GM10266 (cell line): ENCODE measurements at regions not wholly inside any gene's neighbourhood (a gene's known extent, or its start where the extent isn't known, plus 50 kb on each side); places are given as distances from the start of the nearest gene placed in this dataset.

Experiments used
- DNase-seq: peaks from one replicate; pipeline ENCODE4 v3.0.0; 2012; ENCODE audit errors: extremely low spot score
- TF ChIP-seq, protein P1 (sequence below): IDR thresholded peaks from 2 replicates; pipeline ENCODE4 v1.5.1; 2012; ENCODE audit warnings: mild to moderate bottlenecking, low read depth; ENCODE audit not compliant: control insufficient read depth, insufficient read depth; ENCODE audit errors: missing control alignments

GRCh38 chr1:69388044-69388443 is 179.7 kb upstream of the LRRC7 start:
- TF ChIP-seq, protein P1, sequence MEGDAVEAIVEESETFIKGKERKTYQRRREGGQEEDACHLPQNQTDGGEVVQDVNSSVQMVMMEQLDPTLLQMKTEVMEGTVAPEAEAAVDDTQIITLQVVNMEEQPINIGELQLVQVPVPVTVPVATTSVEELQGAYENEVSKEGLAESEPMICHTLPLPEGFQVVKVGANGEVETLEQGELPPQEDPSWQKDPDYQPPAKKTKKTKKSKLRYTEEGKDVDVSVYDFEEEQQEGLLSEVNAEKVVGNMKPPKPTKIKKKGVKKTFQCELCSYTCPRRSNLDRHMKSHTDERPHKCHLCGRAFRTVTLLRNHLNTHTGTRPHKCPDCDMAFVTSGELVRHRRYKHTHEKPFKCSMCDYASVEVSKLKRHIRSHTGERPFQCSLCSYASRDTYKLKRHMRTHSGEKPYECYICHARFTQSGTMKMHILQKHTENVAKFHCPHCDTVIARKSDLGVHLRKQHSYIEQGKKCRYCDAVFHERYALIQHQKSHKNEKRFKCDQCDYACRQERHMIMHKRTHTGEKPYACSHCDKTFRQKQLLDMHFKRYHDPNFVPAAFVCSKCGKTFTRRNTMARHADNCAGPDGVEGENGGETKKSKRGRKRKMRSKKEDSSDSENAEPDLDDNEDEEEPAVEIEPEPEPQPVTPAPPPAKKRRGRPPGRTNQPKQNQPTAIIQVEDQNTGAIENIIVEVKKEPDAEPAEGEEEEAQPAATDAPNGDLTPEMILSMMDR: no peak
- DNase-seq: no peak

GRCh38 chr1:69400128-69400527 is 167.6 kb upstream of the LRRC7 start:
- TF ChIP-seq, protein P1: no peak
- no peak for DNase-seq

GRCh38 chr1:69401879-69402278 is 165.8 kb upstream of the LRRC7 start:
- no peak for DNase-seq
- TF ChIP-seq, protein P1: no peak

DNA sequence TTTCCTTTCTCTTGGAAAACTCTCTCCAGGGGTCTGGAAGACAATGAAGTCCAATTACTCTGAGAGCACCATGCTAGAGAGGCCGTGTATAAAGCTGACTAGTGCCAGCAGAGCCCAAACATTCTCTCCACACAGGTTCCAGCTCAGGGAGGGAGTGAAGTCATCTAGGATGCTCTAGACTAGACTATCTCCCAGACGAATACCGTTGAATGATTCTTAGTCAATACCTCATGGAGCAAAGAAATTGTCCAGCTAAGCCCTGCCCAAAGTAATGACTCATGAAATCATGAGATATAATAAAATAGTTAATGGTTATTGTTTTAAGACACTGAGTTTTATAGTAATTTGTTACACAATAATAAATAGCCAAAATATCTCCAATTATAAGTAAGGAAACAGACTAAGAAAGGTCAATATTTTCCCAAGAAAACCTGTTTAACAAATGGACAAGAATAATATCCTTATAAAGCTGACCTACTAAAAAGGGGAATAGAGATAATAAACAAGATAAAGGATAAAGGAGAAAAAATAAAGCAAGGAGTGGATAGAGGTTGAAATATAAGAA is 163.9 kb upstream of the LRRC7 start:
- TF ChIP-seq, protein P1: no peak
- no peak for DNase-seq

DNA sequence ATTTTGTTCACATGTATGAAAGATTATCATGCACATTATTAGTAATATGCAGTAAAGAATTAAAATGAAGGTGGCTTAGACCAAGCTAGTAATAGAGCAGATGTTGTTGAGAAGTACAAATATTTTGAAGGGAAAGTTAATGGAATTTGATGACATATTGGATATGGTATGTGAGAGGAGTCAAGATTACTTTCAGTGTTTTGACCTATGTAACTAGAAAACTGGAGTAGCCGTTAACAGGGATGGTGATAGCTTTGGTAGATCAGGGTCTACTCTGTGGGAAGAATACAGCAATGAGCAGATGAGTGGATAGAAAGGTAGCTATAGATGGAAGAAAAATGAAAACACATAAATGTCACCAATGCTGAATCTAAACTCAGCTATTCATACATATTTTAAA is 163.2 kb upstream of the LRRC7 start:
- no peak for DNase-seq
- TF ChIP-seq, protein P1: no peak

DNA sequence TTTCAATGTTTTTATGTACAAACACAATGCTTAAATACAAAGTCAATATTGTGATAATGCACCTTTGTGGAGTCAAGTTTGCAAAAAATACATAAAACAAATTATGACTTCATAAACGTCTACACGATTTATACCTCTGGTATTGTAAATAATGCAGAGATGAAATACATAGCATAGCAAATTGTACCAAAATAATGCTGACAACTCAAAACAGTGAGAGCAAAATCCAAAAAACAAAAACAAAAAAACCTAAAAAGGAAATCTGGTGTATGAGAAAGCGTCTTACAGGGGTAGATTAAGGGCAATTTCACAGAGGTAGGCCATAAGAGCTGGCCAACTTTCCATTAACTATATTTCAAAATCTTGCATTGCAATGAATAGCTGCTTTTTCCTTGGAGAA is 161.5 kb upstream of the LRRC7 start:
- no peak for DNase-seq
- TF ChIP-seq, protein P1: no peak

DNA sequence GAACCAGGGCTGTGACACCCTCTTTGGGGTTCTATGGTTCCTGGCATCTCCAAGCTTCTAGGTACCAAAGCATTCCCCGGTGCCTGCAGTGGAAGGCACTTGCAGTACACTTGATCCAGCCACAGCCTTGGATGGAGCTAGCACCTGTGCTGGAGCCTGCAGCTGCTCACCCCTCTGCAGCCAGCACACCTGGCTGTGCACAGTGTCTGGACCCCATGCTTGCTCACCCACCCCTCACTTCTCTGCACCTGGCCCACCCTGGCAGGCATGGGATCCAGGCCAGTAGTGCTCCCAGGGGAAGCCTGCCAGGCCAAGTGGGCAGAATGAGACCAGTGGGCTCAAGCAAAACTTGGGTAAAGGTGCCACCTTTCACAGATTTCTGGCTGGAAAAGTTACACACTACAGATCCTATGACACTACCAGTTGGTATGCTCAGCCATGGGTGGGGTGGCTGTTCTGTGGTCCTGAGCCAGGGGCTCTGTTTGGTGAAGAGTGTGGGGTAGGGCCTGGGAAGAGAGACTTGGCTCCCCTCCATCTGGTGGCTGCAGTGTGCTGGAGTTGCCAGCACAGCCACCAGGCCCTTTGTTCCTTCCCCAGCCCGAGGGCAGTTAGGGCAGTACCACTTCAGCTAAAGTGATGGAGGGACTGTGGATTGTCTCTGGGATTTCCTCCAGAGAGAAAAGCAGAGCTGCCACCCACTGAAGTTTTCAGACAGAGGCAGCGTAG is 157.8 kb upstream of the LRRC7 start:
- no peak for DNase-seq
- TF ChIP-seq, protein P1: no peak
